ENCODE measurements at regions not wholly inside any gene's neighbourhood (a gene's known extent, or its start where the extent isn't known, plus 50 kb on each side); places are given as distances from the start of the nearest gene placed in this dataset.

GRCh38 chr3:14298442-14298841 is 104.0 kb upstream of the SLC6A6 start:
- no peak for DNase-seq (ENCODE audit: low spot score in 2 of 2)
- intact Hi-C loops (cut with DNase I; ENCODE audit: low total_unique reads), result no loop called here
- Histone ChIP-seq H3K4me1 (peaks cover 0 to 3% of the 10 kb centered on the region in 2 donors), H3K27ac (peak overlapping the region; percentile 85 to 92), H3K9me3 (no peaks in the 10 kb centered on the region), H3K4me3 (no peak overlapping the region), H3K36me3 (no peaks in the 10 kb centered on the region), H3K27me3 (peaks cover 0 to 6% of the 10 kb centered on the region in 2 donors)
- TF ChIP-seq CTCF (IDR thresholded peaks at IDR 0.05) (no peak), POLR2A (IDR thresholded peaks at IDR 0.05) (no peak), POLR2AphosphoS5 (IDR thresholded peaks at IDR 0.05) (no peak)

GRCh38 chr3:14298991-14299555 is 103.3 kb upstream of the SLC6A6 start:
- peaks cover 0 to 6% of the 10 kb centered on the region in 2 donors for H3K27me3 ChIP-seq
- H3K36me3 ChIP-seq, result no peaks in the 10 kb centered on the region
- no peak for DNase-seq (ENCODE audit: low spot score in 2 of 2)
- H3K4me1 ChIP-seq, result peaks cover 0 to 3% of the 10 kb centered on the region in 2 donors
- TF ChIP-seq CTCF (IDR thresholded peaks at IDR 0.05), result no peak
- no peak for TF ChIP-seq POLR2AphosphoS5 (IDR thresholded peaks at IDR 0.05)
- TF ChIP-seq POLR2A (IDR thresholded peaks at IDR 0.05), result no peak
- intact Hi-C loops (cut with DNase I; ENCODE audit: low total_unique reads), result no loop called here
- H3K4me3 ChIP-seq, result no peak overlapping the region
- H3K27ac ChIP-seq, result peak overlapping the region; percentile 85 to 92
- no peaks in the 10 kb centered on the region for H3K9me3 ChIP-seq

GRCh38 chr3:14299767-14300166 is 102.6 kb upstream of the SLC6A6 start:
- Histone ChIP-seq H3K27me3 (peaks cover 0 to 6% of the 10 kb centered on the region in 2 donors), H3K9me3 (no peaks in the 10 kb centered on the region), H3K4me3 (no peak overlapping the region), H3K36me3 (no peaks in the 10 kb centered on the region), H3K27ac (peak overlapping the region in 1 of 2 donors; percentile 92), H3K4me1 (peaks cover 3 to 5% of the 10 kb centered on the region in 2 donors)
- TF ChIP-seq CTCF (IDR thresholded peaks at IDR 0.05) (no peak), POLR2AphosphoS5 (IDR thresholded peaks at IDR 0.05) (no peak), POLR2A (IDR thresholded peaks at IDR 0.05) (no peak)
- intact Hi-C loops (cut with DNase I; ENCODE audit: low total_unique reads), result loop anchor here (10.0 kb wide), 1 partner anchor 95 kb away; no protein-coding TSS in a partner anchor
- DNase-seq (ENCODE audit: low spot score in 2 of 2), result no peak

GRCh38 chr3:14300721-14301399 is 101.5 kb upstream of the SLC6A6 start:
- Histone ChIP-seq H3K9me3 (no peaks in the 10 kb centered on the region), H3K27me3 (peaks cover 0 to 6% of the 10 kb centered on the region in 2 donors), H3K27ac (peak overlapping the region in 1 of 2 donors; percentile 35), H3K36me3 (no peaks in the 10 kb centered on the region), H3K4me1 (peaks cover 3 to 5% of the 10 kb centered on the region in 2 donors), H3K4me3 (no peak overlapping the region)
- DNase-seq (ENCODE audit: low spot score in 2 of 2), result no peak
- intact Hi-C loops (cut with DNase I; ENCODE audit: low total_unique reads), result loop anchor here (10.0 kb wide), 1 partner anchor 94 kb away; no protein-coding TSS in a partner anchor
- TF ChIP-seq POLR2A (IDR thresholded peaks at IDR 0.05), result no peak
- TF ChIP-seq CTCF (IDR thresholded peaks at IDR 0.05), result no peak
- no peak for TF ChIP-seq POLR2AphosphoS5 (IDR thresholded peaks at IDR 0.05)

- H3K36me3 ChIP-seq, result no peaks in the 10 kb centered on the region
- intact Hi-C loops (cut with DNase I; ENCODE audit: low total_unique reads), result loop anchor here (10.0 kb wide), 1 partner anchor 93 kb away; no protein-coding TSS in a partner anchor
- H3K27me3 ChIP-seq, result peaks cover 0 to 6% of the 10 kb centered on the region in 2 donors
- no peak overlapping the region for H3K4me3 ChIP-seq
- peaks cover 3 to 5% of the 10 kb centered on the region in 2 donors for H3K4me1 ChIP-seq
- peak in 1 of 3 donors; percentile 24 for TF ChIP-seq POLR2AphosphoS5 (IDR thresholded peaks at IDR 0.05)
- TF ChIP-seq POLR2A (IDR thresholded peaks at IDR 0.05), result no peak
- DNase-seq (ENCODE audit: low spot score in 2 of 2), result peak; percentile 65 to 85
- no peaks in the 10 kb centered on the region for H3K9me3 ChIP-seq
- H3K27ac ChIP-seq, result peak overlapping the region; percentile 19 to 67
These were observed 100.8 kb upstream of the SLC6A6 start for GRCh38 chr3:14301558-14301957.

Measured in breast epithelium (tissue), 4 donors.